Heart right ventricle (tissue), 16 donors: ENCODE measurements at regions not wholly inside any gene's neighbourhood (a gene's known extent, or its start where the extent isn't known, plus 50 kb on each side); places are given as distances from the start of the nearest gene placed in this dataset.
A peak's percentile ranks its signal among the peaks of the same experiment; 100 is the strongest.

Experiments
- ATAC-seq, 8 donors: fragments of 200-7000 bp; cut with Tn5 transposase; one replicate each; pipeline ENCODE4 v1.9.1; 2020; ENCODE audit warnings: mild to moderate bottlenecking in 8 of 8, moderate library complexity in 8 of 8, moderate number of reproducible peaks in 1 of 8
- DNase-seq, 2 donors: peaks; one replicate each; pipeline ENCODE4 v3.0.0-alpha.2; 2020
- H3K27ac ChIP-seq, 10 donors: fragments of 200-600 bp; sonication (generic) in 2 of 10; one replicate each; pipeline versions ENCODE4 v1.5.0 to v1.8.0; 2020 to 2022; ENCODE audit warnings: mild to moderate bottlenecking in 3 of 10
- H3K27me3 ChIP-seq, 7 donors: fragments of 200-600 bp; one replicate each; pipeline ENCODE4 v1.8.0; 2021 to 2022; ENCODE audit warnings: mild to moderate bottlenecking in 2 of 7
- H3K36me3 ChIP-seq, 9 donors: fragments of 200-600 bp; sonication (generic) in 1 of 9; one replicate each; pipeline versions ENCODE4 v1.5.0 to v1.8.0; 2020 to 2022; ENCODE audit warnings: mild to moderate bottlenecking in 2 of 9
- H3K4me1 ChIP-seq, 9 donors: fragments of 200-600 bp; sonication (generic) in 1 of 9; one replicate each; pipeline versions ENCODE4 v1.5.0 to v1.8.0; 2020 to 2022; ENCODE audit warnings: mild to moderate bottlenecking in 4 of 9
- H3K4me3 ChIP-seq, 10 donors: fragments of 200-600 bp; sonication (generic) in 2 of 10; one replicate each; pipeline versions ENCODE4 v1.5.0 to v1.8.0; 2020 to 2022; ENCODE audit warnings: mild to moderate bottlenecking in 7 of 10, moderate library complexity in 2 of 10
- H3K9me3 ChIP-seq, 11 donors: fragments of 200-600 bp in 10 of 11; sonication (generic) in 2 of 11; one replicate each; pipeline versions ENCODE4 v1.5.0 to v1.8.0; 2013 to 2022; ENCODE audit warnings: mild to moderate bottlenecking in 2 of 11, control low read depth in 1 of 11, moderate library complexity in 1 of 11
- WGBS, 2 donors: extraction: QIAGEN DNeasy Blood & Tissue Kit; methylation state at CpG; one replicate each; pipeline ENCODE4 v1.1.7; 2013; ENCODE audit warnings: inconsistent platforms in 1 of 2; 5-methylcytosine and 5-hydroxymethylcytosine counted together
- intact Hi-C, 10 donors: fragments of 100-400 bp; cut with DNase I; formaldehyde crosslinking; loops; one replicate each; pipeline versions ENCODE4 v1.11.1 to v1.14.2; 2022
- TF ChIP-seq, protein P1 (sequence below), 9 donors: fragments of 200-600 bp; sonication (generic) in 2 of 9; IDR thresholded peaks; one replicate each; pipeline versions ENCODE4 v1.5.0 to v1.8.0; 2021 to 2022; ENCODE audit warnings: antibody characterized with exemption in 9 of 9, mild to moderate bottlenecking in 5 of 9, moderate library complexity in 1 of 9
- donor health status: Arrhythmogenic right ventricular cardiomyopathy.
- donor health status: ischemic (EF 13 %, LVEDD 7.1; RV severe dilation, severe dysfunction).
- donor health status: healthy with polysubstance abuse.
- donor health status: DM: no; HTN: yes; CAD: no.
- donor health status: DM: no; HTN: no; CAD: no.
- donor health status: ischemic (EF 25% LVEDD 6.9; RV normal size, moderate dysfunction).
- donor health status: ischemic (EF 25% LVEDD 5.7; RV mildly dilated, moderate dysfunction).
- donor health status: healthy.
- donor health status: DM: yes; HTN: yes; CAD: no.
- donor health status: Ischemic cardiomyopathy.
- donor health status: ischemic (EF 35%, LVEDD 5.7; RV mildly dilated, moderate dysfunction).
- donor health status: nonischemic (EF 11% LVEDD 7.7; RV severe dilation, severe dysfunction).
- donor health status: DM: yes; HTN: yes; CAD: no.
- donor health status: PGD.
- donor health status: ischemic (EF 29% LVEDD 5.4; RV normal size, mild dysfunction).
- donor health status: nonischemic (EF 23%, LVEDD 6.1; RV moderate dilation, normal function).

DNA sequence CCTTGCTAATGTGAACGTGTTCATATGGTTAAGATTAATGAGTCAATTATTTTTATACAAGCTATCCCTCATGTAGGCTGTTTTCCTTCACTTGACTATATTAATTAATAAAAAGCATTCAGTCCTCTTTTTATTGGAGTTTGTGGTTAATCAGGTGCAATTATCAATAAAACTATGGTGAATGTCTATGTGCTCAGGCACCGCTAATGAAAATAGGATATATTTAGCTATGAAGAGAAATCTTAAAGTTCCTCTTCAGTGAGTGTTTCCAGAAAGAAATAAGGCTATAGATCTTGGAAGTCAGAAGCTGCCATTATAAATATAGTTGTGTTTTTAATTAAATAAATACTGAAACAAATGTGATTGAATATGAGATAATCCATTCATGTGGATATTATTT lies 422.1 kb downstream of the DMAC1 start:
- TF ChIP-seq, protein P1, sequence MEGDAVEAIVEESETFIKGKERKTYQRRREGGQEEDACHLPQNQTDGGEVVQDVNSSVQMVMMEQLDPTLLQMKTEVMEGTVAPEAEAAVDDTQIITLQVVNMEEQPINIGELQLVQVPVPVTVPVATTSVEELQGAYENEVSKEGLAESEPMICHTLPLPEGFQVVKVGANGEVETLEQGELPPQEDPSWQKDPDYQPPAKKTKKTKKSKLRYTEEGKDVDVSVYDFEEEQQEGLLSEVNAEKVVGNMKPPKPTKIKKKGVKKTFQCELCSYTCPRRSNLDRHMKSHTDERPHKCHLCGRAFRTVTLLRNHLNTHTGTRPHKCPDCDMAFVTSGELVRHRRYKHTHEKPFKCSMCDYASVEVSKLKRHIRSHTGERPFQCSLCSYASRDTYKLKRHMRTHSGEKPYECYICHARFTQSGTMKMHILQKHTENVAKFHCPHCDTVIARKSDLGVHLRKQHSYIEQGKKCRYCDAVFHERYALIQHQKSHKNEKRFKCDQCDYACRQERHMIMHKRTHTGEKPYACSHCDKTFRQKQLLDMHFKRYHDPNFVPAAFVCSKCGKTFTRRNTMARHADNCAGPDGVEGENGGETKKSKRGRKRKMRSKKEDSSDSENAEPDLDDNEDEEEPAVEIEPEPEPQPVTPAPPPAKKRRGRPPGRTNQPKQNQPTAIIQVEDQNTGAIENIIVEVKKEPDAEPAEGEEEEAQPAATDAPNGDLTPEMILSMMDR (IDR thresholded peaks at IDR 0.05): no peak
- WGBS, 2 donors: 86 to 94% methylated on average over 2 of the region's 2 CpGs
- Histone ChIP-seq H3K4me3 (no peak overlapping the region), H3K4me1 (no peaks in the 10 kb centered on the region), H3K27me3 (no peaks in the 10 kb centered on the region), H3K9me3 (peaks cover 0 to 15% (median 0%) of the 10 kb centered on the region in 11 donors), H3K36me3 (no peaks in the 10 kb centered on the region), H3K27ac (peak overlapping the region in 1 of 10 donors; percentile 19)
- no peak for ATAC-seq
- intact Hi-C loops: loop anchor here in 1 of 10 donors (5.0 kb wide), 1 partner anchor 60 kb away; no protein-coding TSS in a partner anchor
- DNase-seq: no peak

DNA sequence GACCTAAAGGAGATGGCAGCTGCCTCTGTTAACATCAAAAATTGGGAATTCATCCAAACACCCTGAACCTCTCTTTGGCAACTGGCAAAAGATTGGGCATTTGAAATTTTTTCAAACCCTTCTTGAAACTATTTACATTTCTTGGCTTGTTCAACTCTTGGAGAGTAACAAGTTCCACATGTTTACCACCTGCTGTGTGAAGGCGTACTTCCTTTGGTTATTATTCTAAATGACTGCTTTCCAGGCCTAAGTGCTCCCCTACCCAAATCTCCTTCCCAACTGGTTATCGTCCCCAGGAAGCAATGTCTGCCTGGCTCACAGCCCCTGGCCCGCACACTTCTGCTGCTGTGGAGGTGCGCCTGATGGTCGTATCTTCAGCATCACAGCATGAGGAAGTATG lies 422.7 kb downstream of the DMAC1 start:
- no peak overlapping the region for H3K4me3 ChIP-seq
- ATAC-seq (peak in 2 of 8 donors; percentile 14 to 73), DNase-seq (no peak)
- H3K27me3 ChIP-seq: no peaks in the 10 kb centered on the region
- H3K36me3 ChIP-seq: no peaks in the 10 kb centered on the region
- intact Hi-C loops: loop anchor here in 1 of 10 donors (5.0 kb wide), 1 partner anchor 60 kb away; no protein-coding TSS in a partner anchor
- WGBS, 2 donors: 78 to 84% methylated on average over 5 of the region's 5 CpGs
- peaks cover 0 to 5% (median 0%) of the 10 kb centered on the region in 9 donors for H3K4me1 ChIP-seq
- H3K9me3 ChIP-seq: peaks cover 0 to 15% (median 0%) of the 10 kb centered on the region in 11 donors
- TF ChIP-seq, protein P1 (IDR thresholded peaks at IDR 0.05): no peak
- H3K27ac ChIP-seq: peak overlapping the region in 3 of 10 donors; percentile 19 to 47 (median 37)

DNA sequence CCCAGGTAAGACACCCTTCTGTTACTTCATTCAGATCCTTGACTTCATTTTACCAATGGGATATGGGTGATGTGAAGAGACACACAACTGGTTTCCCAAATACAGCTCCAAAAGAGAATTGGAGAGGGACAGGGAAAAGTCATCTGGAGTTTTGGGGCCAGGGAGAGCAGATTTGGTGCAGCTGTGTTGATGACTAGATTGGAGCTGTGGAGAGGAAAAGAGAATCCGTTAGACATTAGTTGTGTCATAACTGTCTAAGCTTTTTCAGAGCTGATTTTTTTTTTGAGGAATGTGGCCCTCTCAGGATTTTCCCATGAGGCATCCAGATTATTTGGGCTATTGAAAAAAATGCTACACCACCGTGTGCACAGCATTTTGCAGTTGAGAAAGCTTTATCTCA lies 423.4 kb downstream of the DMAC1 start:
- no peak for DNase-seq
- Histone ChIP-seq H3K4me3 (no peak overlapping the region), H3K27me3 (no peaks in the 10 kb centered on the region), H3K4me1 (peaks cover 0 to 8% (median 3%) of the 10 kb centered on the region in 9 donors), H3K36me3 (no peaks in the 10 kb centered on the region), H3K9me3 (peaks cover 0 to 15% (median 0%) of the 10 kb centered on the region in 11 donors), H3K27ac (peak overlapping the region in 1 of 10 donors; percentile 47)
- ATAC-seq: peak in 4 of 8 donors; percentile 41 to 81 (median 59)
- TF ChIP-seq, protein P1 (IDR thresholded peaks at IDR 0.05): no peak
- intact Hi-C loops: loop anchor here in 1 of 10 donors (5.0 kb wide), 1 partner anchor 59 kb away; no protein-coding TSS in a partner anchor
- WGBS, 2 donors: 70 to 78% methylated on average over 2 of the region's 2 CpGs

DNA sequence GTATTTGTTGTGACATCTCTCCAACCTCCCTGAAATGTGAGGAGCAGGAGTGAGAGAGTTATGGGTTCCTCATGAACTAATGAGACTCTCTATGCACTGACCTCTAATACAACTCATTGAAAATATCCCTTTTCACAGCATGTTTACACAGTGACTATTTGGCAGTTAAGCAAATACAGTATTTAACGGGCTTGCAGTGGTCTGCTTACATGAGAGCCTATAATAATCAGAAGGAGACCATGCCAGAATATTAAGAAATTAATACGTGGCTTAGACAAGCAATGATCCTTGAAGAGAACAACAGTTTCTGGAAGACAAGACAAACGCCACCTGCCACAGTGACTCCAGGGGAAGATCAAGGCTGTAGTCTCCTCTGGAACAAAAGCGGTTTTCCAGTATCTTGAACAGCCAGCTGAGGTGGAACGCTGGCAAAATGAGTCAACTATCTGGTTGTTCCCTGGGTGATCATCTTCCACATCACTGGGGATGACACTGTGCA lies 424.5 kb downstream of the DMAC1 start:
- ATAC-seq (no peak), DNase-seq (no peak)
- H3K4me3 ChIP-seq: no peak overlapping the region
- H3K9me3 ChIP-seq: peaks cover 0 to 15% (median 0%) of the 10 kb centered on the region in 11 donors
- intact Hi-C loops: loop anchor here in 1 of 10 donors (5.0 kb wide), 1 partner anchor 58 kb away; no protein-coding TSS in a partner anchor
- peaks cover 0 to 19% (median 14%) of the 10 kb centered on the region in 9 donors for H3K4me1 ChIP-seq
- 82 to 86% methylated on average over 5 of the region's 5 CpGs for WGBS, 2 donors
- H3K27ac ChIP-seq: no peak overlapping the region
- TF ChIP-seq, protein P1 (IDR thresholded peaks at IDR 0.05): no peak
- H3K36me3 ChIP-seq: no peaks in the 10 kb centered on the region
- H3K27me3 ChIP-seq: no peaks in the 10 kb centered on the region
